ENCODE measurements at regions not wholly inside any gene's neighbourhood (a gene's known extent, or its start where the extent isn't known, plus 50 kb on each side); places are given as distances from the start of the nearest gene placed in this dataset.

DNA sequence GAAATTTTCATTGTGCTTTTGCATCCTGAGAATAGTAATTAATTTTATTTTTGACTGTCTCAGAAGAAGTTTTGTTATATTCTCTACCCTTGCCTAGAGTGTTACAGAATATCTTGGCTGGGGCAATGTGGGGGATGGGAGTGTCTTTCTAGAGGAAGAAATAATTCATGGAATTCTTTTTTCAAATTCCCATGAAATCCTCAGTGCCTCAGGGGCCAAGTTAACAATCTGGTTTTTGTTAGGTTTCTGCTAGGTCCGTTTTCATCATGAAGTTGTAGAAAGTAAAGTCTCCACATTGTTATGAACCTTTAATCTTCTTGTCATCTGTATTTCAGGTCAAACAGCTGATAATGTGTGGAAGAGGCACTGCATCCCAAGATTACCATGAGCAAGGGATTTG is 145.6 kb upstream of the GYPC start:
- H4K20me1 ChIP-seq (ENCODE audit: insufficient read depth): no peaks in the 10 kb centered on the region
- H3K36me3 ChIP-seq (ENCODE audit: low read depth): no peaks in the 10 kb centered on the region
- no peaks in the 10 kb centered on the region for H3K79me2 ChIP-seq (ENCODE audit: low read depth)
- BruUV-seq (replicated peaks): no TSS peak
- CTCF ChIA-PET: no interaction called here
- TF ChIP-seq, protein P1, sequence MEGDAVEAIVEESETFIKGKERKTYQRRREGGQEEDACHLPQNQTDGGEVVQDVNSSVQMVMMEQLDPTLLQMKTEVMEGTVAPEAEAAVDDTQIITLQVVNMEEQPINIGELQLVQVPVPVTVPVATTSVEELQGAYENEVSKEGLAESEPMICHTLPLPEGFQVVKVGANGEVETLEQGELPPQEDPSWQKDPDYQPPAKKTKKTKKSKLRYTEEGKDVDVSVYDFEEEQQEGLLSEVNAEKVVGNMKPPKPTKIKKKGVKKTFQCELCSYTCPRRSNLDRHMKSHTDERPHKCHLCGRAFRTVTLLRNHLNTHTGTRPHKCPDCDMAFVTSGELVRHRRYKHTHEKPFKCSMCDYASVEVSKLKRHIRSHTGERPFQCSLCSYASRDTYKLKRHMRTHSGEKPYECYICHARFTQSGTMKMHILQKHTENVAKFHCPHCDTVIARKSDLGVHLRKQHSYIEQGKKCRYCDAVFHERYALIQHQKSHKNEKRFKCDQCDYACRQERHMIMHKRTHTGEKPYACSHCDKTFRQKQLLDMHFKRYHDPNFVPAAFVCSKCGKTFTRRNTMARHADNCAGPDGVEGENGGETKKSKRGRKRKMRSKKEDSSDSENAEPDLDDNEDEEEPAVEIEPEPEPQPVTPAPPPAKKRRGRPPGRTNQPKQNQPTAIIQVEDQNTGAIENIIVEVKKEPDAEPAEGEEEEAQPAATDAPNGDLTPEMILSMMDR (conservative IDR thresholded peaks at IDR 0.05): no peak
- H3F3A ChIP-seq (ENCODE audit: insufficient read depth, low read depth): no peaks in the 10 kb centered on the region
- intact Hi-C loops (cut with micrococcal nuclease; ENCODE audit: unreplicated experiment): no loop called here
- no peak overlapping the region for H3K27ac ChIP-seq
- peaks cover 24% of the 10 kb centered on the region; the same call in 1 of the 2 replicates for H3K27me3 ChIP-seq (ENCODE audit: insufficient read depth, low read depth)
- no peak overlapping the region for H2AFZ ChIP-seq
- DNase-seq: no peak
- no peaks in the 10 kb centered on the region for H3K9me2 ChIP-seq (ENCODE audit: insufficient read depth)
- H3K9me3 ChIP-seq (ENCODE audit: insufficient read depth, low read depth): no peaks in the 10 kb centered on the region
- no peak overlapping the region for H3K4me2 ChIP-seq
- H3K4me3 ChIP-seq: no peak overlapping the region
- POLR2A ChIA-PET (ENCODE audit: unreplicated experiment): no interaction called here
- no peaks in the 10 kb centered on the region for H3K4me1 ChIP-seq (replicated peaks; ENCODE audit: insufficient read depth)

DNA sequence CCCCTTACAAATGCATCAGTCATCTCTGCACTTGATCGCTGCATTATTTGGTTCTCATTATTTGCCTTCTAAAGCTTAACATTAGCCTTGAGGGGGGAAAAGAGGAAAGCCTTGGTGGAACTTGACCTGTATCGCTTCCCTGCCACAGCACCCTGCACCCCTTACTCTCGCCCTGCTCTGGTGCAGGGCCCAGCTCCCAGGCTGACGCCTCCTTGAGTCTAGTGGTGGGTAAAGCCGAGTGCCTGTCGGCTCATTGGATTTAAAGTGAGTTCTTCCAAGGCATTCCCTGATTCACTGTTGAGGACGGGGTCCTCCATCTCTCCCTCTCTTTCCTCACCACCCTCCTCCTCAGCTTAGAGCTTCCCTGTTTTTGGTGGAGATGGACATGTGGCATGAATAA is 145.0 kb upstream of the GYPC start:
- BruUV-seq (replicated peaks): no TSS peak
- no peak for TF ChIP-seq EZH2 (IDR thresholded peaks at IDR 0.05; ENCODE audit: low read depth)
- TF ChIP-seq, protein P1 (conservative IDR thresholded peaks at IDR 0.05): no peak
- CTCF ChIA-PET: no interaction called here

DNA sequence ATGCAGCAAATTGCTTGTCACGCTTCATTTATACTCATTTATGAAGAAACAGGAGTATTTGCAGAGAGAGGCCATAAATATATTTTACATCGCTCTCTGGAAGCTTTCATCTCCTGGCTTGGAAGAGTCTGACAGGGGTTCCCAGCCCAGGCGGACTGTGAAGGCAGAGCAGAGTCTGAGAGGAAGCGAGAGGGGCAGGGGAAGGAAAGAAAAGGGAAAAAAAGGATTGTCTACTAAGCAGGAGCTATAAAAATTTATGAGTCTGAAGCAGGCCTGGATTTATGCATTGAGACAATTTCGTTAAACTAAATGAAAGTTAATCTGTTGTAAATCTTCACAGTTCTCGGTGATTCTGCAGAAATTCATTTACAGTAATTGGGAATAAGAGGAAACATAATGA is 143.9 kb upstream of the GYPC start:
- TF ChIP-seq, protein P1 (conservative IDR thresholded peaks at IDR 0.05): no peak
- TF ChIP-seq EZH2 (IDR thresholded peaks at IDR 0.05; ENCODE audit: low read depth): no peak
- Histone ChIP-seq H3F3A (ENCODE audit: insufficient read depth, low read depth) (no peaks in the 10 kb centered on the region), H3K9me2 (ENCODE audit: insufficient read depth) (no peaks in the 10 kb centered on the region), H3K9me3 (ENCODE audit: insufficient read depth, low read depth) (no peaks in the 10 kb centered on the region), H2AFZ (no peak overlapping the region), H3K4me1 (replicated peaks; ENCODE audit: insufficient read depth) (no peaks in the 10 kb centered on the region), H4K20me1 (ENCODE audit: insufficient read depth) (no peaks in the 10 kb centered on the region), H3K27ac (no peak overlapping the region), H3K27me3 (ENCODE audit: insufficient read depth, low read depth) (peaks cover 24% of the 10 kb centered on the region; the same call in 1 of the 2 replicates), H3K4me2 (no peak overlapping the region), H3K79me2 (ENCODE audit: low read depth) (no peaks in the 10 kb centered on the region), H3K36me3 (ENCODE audit: low read depth) (no peaks in the 10 kb centered on the region), H3K4me3 (no peak overlapping the region)
- ChIA-PET POLR2A (ENCODE audit: unreplicated experiment) (no interaction called here), CTCF (no interaction called here)
- DNase-seq: peak in 1 of 2 experiments; percentile 30
- BruUV-seq (replicated peaks): no TSS peak
- intact Hi-C loops (cut with micrococcal nuclease; ENCODE audit: unreplicated experiment): no loop called here

More for the DNA sequence above, 145.0 kb upstream of the GYPC start:
- no peaks in the 10 kb centered on the region for H3K79me2 ChIP-seq (ENCODE audit: low read depth)
- no peak overlapping the region for H3K4me3 ChIP-seq
- peaks cover 24% of the 10 kb centered on the region; the same call in 1 of the 2 replicates for H3K27me3 ChIP-seq (ENCODE audit: insufficient read depth, low read depth)
- POLR2A ChIA-PET (ENCODE audit: unreplicated experiment): no interaction called here
- intact Hi-C loops (cut with micrococcal nuclease; ENCODE audit: unreplicated experiment): no loop called here
- H3K27ac ChIP-seq: no peak overlapping the region
- no peaks in the 10 kb centered on the region for H3K36me3 ChIP-seq (ENCODE audit: low read depth)
- no peaks in the 10 kb centered on the region for H3K9me3 ChIP-seq (ENCODE audit: insufficient read depth, low read depth)
- H3F3A ChIP-seq (ENCODE audit: insufficient read depth, low read depth): no peaks in the 10 kb centered on the region
- no peaks in the 10 kb centered on the region for H4K20me1 ChIP-seq (ENCODE audit: insufficient read depth)
- no peaks in the 10 kb centered on the region for H3K4me1 ChIP-seq (replicated peaks; ENCODE audit: insufficient read depth)
- H3K4me2 ChIP-seq: no peak overlapping the region
- H2AFZ ChIP-seq: no peak overlapping the region
- H3K9me2 ChIP-seq (ENCODE audit: insufficient read depth): no peaks in the 10 kb centered on the region
- DNase-seq: no peak

All from PC-9 (cell line).